Tibial nerve (tissue), 4 donors: ENCODE measurements at regions not wholly inside any gene's neighbourhood (a gene's known extent, or its start where the extent isn't known, plus 50 kb on each side); places are given as distances from the start of the nearest gene placed in this dataset.

ENCODE experiments used
- DNase-seq, 2 donors: peaks; one replicate each; pipeline ENCODE4 v3.0.0-alpha.2; 2019; ENCODE audit warnings: low spot score in 2 of 2
- H3K27ac ChIP-seq, 4 donors: fragments of 200-600 bp; sonication (generic) in 3 of 4; one replicate each; pipeline ENCODE4 v1.5.1; 2017 to 2019; ENCODE audit warnings: mild to moderate bottlenecking in 1 of 4
- H3K27me3 ChIP-seq, 2 donors: fragments of 200-600 bp; sonication (generic) in 1 of 2; one replicate each; pipeline versions ENCODE4 v1.5.1 to v1.6.0; 2017 to 2019
- H3K36me3 ChIP-seq, 3 donors: fragments of 200-600 bp; sonication (generic); one replicate each; pipeline ENCODE4 v1.5.1; 2018 to 2019
- H3K4me1 ChIP-seq, 4 donors: fragments of 200-600 bp; sonication (generic) in 3 of 4; one replicate each; pipeline ENCODE4 v1.5.1; 2017 to 2019
- H3K4me3 ChIP-seq, 4 donors: fragments of 200-600 bp; sonication (generic) in 3 of 4; one replicate each; pipeline ENCODE4 v1.5.1; 2017 to 2019; ENCODE audit warnings: mild to moderate bottlenecking in 1 of 4, moderate library complexity in 1 of 4
- H3K9me3 ChIP-seq, 4 donors: fragments of 200-600 bp; sonication (generic) in 3 of 4; one replicate each; pipeline ENCODE4 v1.5.1; 2017 to 2019
- CTCF ChIP-seq, 5 experiments: fragments of 200-600 bp in 3 of 5; fragments of 450-650 bp in 2 of 5; sonication (generic) in 3 of 5; IDR thresholded peaks; one replicate each; pipeline ENCODE4 v1.5.1; 2016 to 2019; ENCODE audit warnings: antibody characterized with exemption in 5 of 5, mild to moderate bottlenecking in 3 of 5, moderate library complexity in 2 of 5
- EP300 ChIP-seq, 2 donors: sonication (generic); formaldehyde crosslinking; IDR thresholded peaks; one replicate each; pipeline ENCODE4 v1.6.1; 2017; ENCODE audit warnings: antibody characterized with exemption in 2 of 2, mild to moderate bottlenecking in 1 of 2
- POLR2A ChIP-seq, 2 donors: fragments of 450-650 bp; IDR thresholded peaks; one replicate each; pipeline ENCODE4 v1.6.1; 2017; ENCODE audit warnings: antibody characterized with exemption in 2 of 2, mild to moderate bottlenecking in 2 of 2, moderate library complexity in 2 of 2
- WGBS, 2 donors: methylation state at CpG; one replicate each; pipeline ENCODE4 v1.1.5; 2018; 5-methylcytosine and 5-hydroxymethylcytosine counted together

- Histone ChIP-seq H3K27ac (no peak overlapping the region), H3K4me3 (no peak overlapping the region), H3K9me3 (no peaks in the 10 kb centered on the region), H3K4me1 (no peaks in the 10 kb centered on the region), H3K36me3 (no peaks in the 10 kb centered on the region), H3K27me3 (no peaks in the 10 kb centered on the region)
- no peak for DNase-seq
- 46 to 47% methylated on average over 7 of the region's 7 CpGs for WGBS, 2 donors
- TF ChIP-seq EP300 (IDR thresholded peaks at IDR 0.05) (no peak), POLR2A (IDR thresholded peaks at IDR 0.05) (no peak), CTCF (IDR thresholded peaks at IDR 0.05) (no peak)
Observed at GRCh38 chr1:81053826-81054225, 746.9 kb upstream of the ADGRL2 start.

GRCh38 chr1:81052162-81052561 lies 748.6 kb upstream of the ADGRL2 start:
- H3K9me3 ChIP-seq = no peaks in the 10 kb centered on the region
- 85 to 89% methylated on average over 2 of the region's 2 CpGs for WGBS, 2 donors
- no peak overlapping the region for H3K27ac ChIP-seq
- DNase-seq = no peak
- H3K4me3 ChIP-seq = no peak overlapping the region
- no peaks in the 10 kb centered on the region for H3K27me3 ChIP-seq
- TF ChIP-seq EP300 (IDR thresholded peaks at IDR 0.05) (no peak), POLR2A (IDR thresholded peaks at IDR 0.05) (no peak), CTCF (IDR thresholded peaks at IDR 0.05) (no peak)
- H3K4me1 ChIP-seq = no peaks in the 10 kb centered on the region
- no peaks in the 10 kb centered on the region for H3K36me3 ChIP-seq

GRCh38 chr1:81050390-81050789 lies 750.3 kb upstream of the ADGRL2 start:
- Histone ChIP-seq H3K4me3 (no peak overlapping the region), H3K9me3 (no peaks in the 10 kb centered on the region), H3K4me1 (no peaks in the 10 kb centered on the region), H3K27ac (no peak overlapping the region), H3K27me3 (no peaks in the 10 kb centered on the region), H3K36me3 (no peaks in the 10 kb centered on the region)
- no peak for DNase-seq
- TF ChIP-seq POLR2A (IDR thresholded peaks at IDR 0.05) = no peak
- TF ChIP-seq EP300 (IDR thresholded peaks at IDR 0.05) = no peak
- TF ChIP-seq CTCF (IDR thresholded peaks at IDR 0.05) = no peak
- WGBS, 2 donors = 77 to 86% methylated on average over 1 of the region's 1 CpG

- no peak for TF ChIP-seq CTCF (IDR thresholded peaks at IDR 0.05)
- no peak for TF ChIP-seq POLR2A (IDR thresholded peaks at IDR 0.05)
- no peak for TF ChIP-seq EP300 (IDR thresholded peaks at IDR 0.05)
- Histone ChIP-seq H3K36me3 (no peaks in the 10 kb centered on the region), H3K4me3 (no peak overlapping the region), H3K27ac (no peak overlapping the region), H3K9me3 (no peaks in the 10 kb centered on the region), H3K27me3 (no peaks in the 10 kb centered on the region), H3K4me1 (no peaks in the 10 kb centered on the region)
- no peak for DNase-seq
- WGBS, 2 donors = 64 to 74% methylated on average over 2 of the region's 2 CpGs
Observed at GRCh38 chr1:81044708-81045107, 756.0 kb upstream of the ADGRL2 start.

- Histone ChIP-seq H3K27ac (no peak overlapping the region), H3K4me1 (no peaks in the 10 kb centered on the region), H3K9me3 (no peaks in the 10 kb centered on the region), H3K27me3 (no peaks in the 10 kb centered on the region), H3K4me3 (no peak overlapping the region), H3K36me3 (no peaks in the 10 kb centered on the region)
- WGBS, 2 donors = 82 to 96% methylated on average over 1 of the region's 1 CpG
- no peak for TF ChIP-seq POLR2A (IDR thresholded peaks at IDR 0.05)
- no peak for TF ChIP-seq CTCF (IDR thresholded peaks at IDR 0.05)
- no peak for TF ChIP-seq EP300 (IDR thresholded peaks at IDR 0.05)
- no peak for DNase-seq
Observed at GRCh38 chr1:81042225-81042624, 758.5 kb upstream of the ADGRL2 start.
